Sciatic nerve (tissue), 2 donors: ENCODE measurements at regions not wholly inside any gene's neighbourhood (a gene's known extent, or its start where the extent isn't known, plus 50 kb on each side); places are given as distances from the start of the nearest gene placed in this dataset.
"Not testable (repeated sequence)": the region's sequence is repeated elsewhere in the genome, so short reads cannot be mapped to it uniquely, and the experiment has no call there.

Experiments used
- ATAC-seq: fragments of 200-7000 bp; cut with Tn5 transposase; one replicate; pipeline ENCODE4 v1.9.1; 2020; ENCODE audit warnings: mild to moderate bottlenecking, moderate library complexity
- DNase-seq: peaks from one replicate; pipeline ENCODE4 v3.0.0-alpha.2; 2020; ENCODE audit warnings: low spot score
- intact Hi-C: fragments of 100-400 bp; cut with DNase I; formaldehyde crosslinking; loops from one replicate; pipeline ENCODE4 v1.14.2; 2022
- donor health status: DM: no; HTN: no; CAD: no.
- donor health status: DM: no; HTN: no; CAD: no.

- intact Hi-C loops: no loop called here
- DNase-seq (no peak), ATAC-seq (no peak)
These were observed 386.5 kb upstream of the TPM1 start for GRCh38 chr15:62656071-62656470.

GRCh38 chr15:62657501-62657900, 385.0 kb upstream of the TPM1 start:
- DNase-seq, intact Hi-C loops: not testable (repeated sequence)
- ATAC-seq: peak; percentile 73

- ATAC-seq (peak; percentile 76), DNase-seq (no peak)
- intact Hi-C loops: no loop called here
These were observed 384.0 kb upstream of the TPM1 start for GRCh38 chr15:62658498-62658897.

- ATAC-seq (no peak), DNase-seq (no peak)
- intact Hi-C loops: no loop called here
These were observed 379.0 kb upstream of the TPM1 start for GRCh38 chr15:62663547-62663946.

GRCh38 chr15:62665449-62665848, 377.1 kb upstream of the TPM1 start:
- no peak for DNase-seq
- ATAC-seq: peak; percentile 85
- intact Hi-C loops: no loop called here

GRCh38 chr15:62666046-62666445, 376.5 kb upstream of the TPM1 start:
- intact Hi-C loops: no loop called here
- no peak for DNase-seq
- peak; percentile 10 for ATAC-seq

- DNase-seq (no peak), ATAC-seq (peak; percentile 87)
- intact Hi-C loops: no loop called here
These were observed 370.3 kb upstream of the TPM1 start for GRCh38 chr15:62672268-62672667.

- DNase-seq (no peak), ATAC-seq (no peak)
- intact Hi-C loops: no loop called here
These were observed 365.7 kb upstream of the TPM1 start for GRCh38 chr15:62676891-62677290.

GRCh38 chr15:62681939-62682896, 360.3 kb upstream of the TPM1 start:
- ATAC-seq (no peak), DNase-seq (no peak)
- intact Hi-C loops: no loop called here

GRCh38 chr15:62683192-62683591, 359.4 kb upstream of the TPM1 start:
- ATAC-seq, DNase-seq, intact Hi-C loops: not testable (repeated sequence)

GRCh38 chr15:62684123-62684808, 358.3 kb upstream of the TPM1 start:
- intact Hi-C loops: no loop called here
- no peak for DNase-seq
- no peak for ATAC-seq

- intact Hi-C loops: no loop called here
- no peak for DNase-seq
- peak; percentile 62 for ATAC-seq
These were observed 351.5 kb upstream of the TPM1 start for GRCh38 chr15:62691008-62691407.

- intact Hi-C loops: no loop called here
- ATAC-seq (no peak), DNase-seq (no peak)
These were observed 344.9 kb upstream of the TPM1 start for GRCh38 chr15:62697636-62698035.

GRCh38 chr15:62698646-62699045, 343.9 kb upstream of the TPM1 start:
- DNase-seq (no peak), ATAC-seq (no peak)
- intact Hi-C loops: no loop called here

- no peak for DNase-seq
- intact Hi-C loops: no loop called here
- no peak for ATAC-seq
These were observed 336.2 kb upstream of the TPM1 start for GRCh38 chr15:62706317-62706716.

GRCh38 chr15:62708470-62708869, 334.1 kb upstream of the TPM1 start:
- DNase-seq: no peak
- no peak for ATAC-seq
- intact Hi-C loops: no loop called here

- intact Hi-C loops: no loop called here
- DNase-seq (no peak), ATAC-seq (no peak)
These were observed 333.3 kb upstream of the TPM1 start for GRCh38 chr15:62709261-62709660.

- intact Hi-C loops: no loop called here
- ATAC-seq: no peak
These were observed 330.7 kb upstream of the TPM1 start for GRCh38 chr15:62711691-62712454.

GRCh38 chr15:62712455-62712839, 330.1 kb upstream of the TPM1 start:
- intact Hi-C loops: no loop called here
- ATAC-seq (no peak), DNase-seq (no peak)

More at GRCh38 chr15:62711691-62712454, 330.7 kb upstream of the TPM1 start:
- no peak for DNase-seq

GRCh38 chr15:62715946-62716345, 326.6 kb upstream of the TPM1 start:
- DNase-seq (no peak), ATAC-seq (no peak)
- intact Hi-C loops: no loop called here
